ENCODE measurements at regions not wholly inside any gene's neighbourhood (a gene's known extent, or its start where the extent isn't known, plus 50 kb on each side); places are given as distances from the start of the nearest gene placed in this dataset.

- DNase-seq (ENCODE audit: low spot score), result no peak
- no peak for ATAC-seq (ENCODE audit: low read depth)
- peaks cover 4% of the 10 kb centered on the region for H3K27me3 ChIP-seq (ENCODE audit: insufficient read depth, poor library complexity, severe bottlenecking)
- no peak for TF ChIP-seq CTCF (IDR thresholded peaks at IDR 0.05; ENCODE audit: poor library complexity, severe bottlenecking)
- no peaks in the 10 kb centered on the region for H3K36me3 ChIP-seq (ENCODE audit: low read depth)
- no peak overlapping the region for H3K27ac ChIP-seq (ENCODE audit: poor library complexity, severe bottlenecking)
- no peak overlapping the region for H3K4me3 ChIP-seq (ENCODE audit: severe bottlenecking)
- no peaks in the 10 kb centered on the region for H3K4me1 ChIP-seq (ENCODE audit: insufficient read depth, poor library complexity, severe bottlenecking)
- no peaks in the 10 kb centered on the region for H3K9me3 ChIP-seq (ENCODE audit: severe bottlenecking)
Measured at GRCh38 chr10:63027531-63027930, 105.6 kb upstream of the NRBF2 start.

- Histone ChIP-seq H3K27ac (ENCODE audit: poor library complexity, severe bottlenecking) (no peak overlapping the region), H3K4me3 (ENCODE audit: severe bottlenecking) (no peak overlapping the region), H3K9me3 (ENCODE audit: severe bottlenecking) (no peaks in the 10 kb centered on the region), H3K36me3 (ENCODE audit: low read depth) (no peaks in the 10 kb centered on the region), H3K27me3 (ENCODE audit: insufficient read depth, poor library complexity, severe bottlenecking) (peaks cover 4% of the 10 kb centered on the region), H3K4me1 (ENCODE audit: insufficient read depth, poor library complexity, severe bottlenecking) (no peaks in the 10 kb centered on the region)
- ATAC-seq (ENCODE audit: low read depth) (no peak), DNase-seq (ENCODE audit: low spot score) (no peak)
- no peak for TF ChIP-seq CTCF (IDR thresholded peaks at IDR 0.05; ENCODE audit: poor library complexity, severe bottlenecking)
Measured at GRCh38 chr10:63021225-63021624, 111.9 kb upstream of the NRBF2 start.

DNA sequence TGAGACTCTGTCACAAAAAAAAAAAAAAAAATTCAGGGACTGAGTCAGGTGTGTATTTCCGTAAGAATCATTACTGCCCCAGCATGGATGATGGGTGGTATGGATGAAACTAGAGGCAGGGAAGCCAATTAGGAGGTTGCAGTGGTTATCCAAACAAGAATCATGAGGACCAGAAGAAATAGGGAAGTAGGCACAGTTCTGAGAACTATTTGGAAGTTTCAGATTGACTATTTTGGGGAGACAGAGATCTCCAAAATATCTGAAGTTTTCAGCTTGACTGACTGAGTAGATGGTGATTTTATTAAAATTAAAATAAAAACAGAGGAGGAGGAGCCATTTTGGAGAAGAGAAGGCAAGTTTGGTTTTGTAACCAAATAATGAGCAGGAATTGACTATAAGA is 119.4 kb upstream of the NRBF2 start:
- no peak for DNase-seq (ENCODE audit: low spot score)
- TF ChIP-seq CTCF (IDR thresholded peaks at IDR 0.05; ENCODE audit: poor library complexity, severe bottlenecking), result no peak
- Histone ChIP-seq H3K36me3 (ENCODE audit: low read depth) (no peaks in the 10 kb centered on the region), H3K9me3 (ENCODE audit: severe bottlenecking) (no peaks in the 10 kb centered on the region), H3K4me3 (ENCODE audit: severe bottlenecking) (no peak overlapping the region), H3K27me3 (ENCODE audit: insufficient read depth, poor library complexity, severe bottlenecking) (no peaks in the 10 kb centered on the region), H3K27ac (ENCODE audit: poor library complexity, severe bottlenecking) (no peak overlapping the region), H3K4me1 (ENCODE audit: insufficient read depth, poor library complexity, severe bottlenecking) (no peaks in the 10 kb centered on the region)
- no peak for ATAC-seq (ENCODE audit: low read depth)

- H3K36me3 ChIP-seq (ENCODE audit: low read depth), result no peaks in the 10 kb centered on the region
- no peaks in the 10 kb centered on the region for H3K9me3 ChIP-seq (ENCODE audit: severe bottlenecking)
- H3K27ac ChIP-seq (ENCODE audit: poor library complexity, severe bottlenecking), result no peak overlapping the region
- H3K27me3 ChIP-seq (ENCODE audit: insufficient read depth, poor library complexity, severe bottlenecking), result no peaks in the 10 kb centered on the region
- H3K4me3 ChIP-seq (ENCODE audit: severe bottlenecking), result no peak overlapping the region
- no peaks in the 10 kb centered on the region for H3K4me1 ChIP-seq (ENCODE audit: insufficient read depth, poor library complexity, severe bottlenecking)
- ATAC-seq (ENCODE audit: low read depth), result no peak
- no peak for TF ChIP-seq CTCF (IDR thresholded peaks at IDR 0.05; ENCODE audit: poor library complexity, severe bottlenecking)
- no peak for DNase-seq (ENCODE audit: low spot score)
Measured at GRCh38 chr10:63012623-63013022, 120.5 kb upstream of the NRBF2 start.

- ATAC-seq (ENCODE audit: low read depth), result no peak
- H3K36me3 ChIP-seq (ENCODE audit: low read depth), result no peaks in the 10 kb centered on the region
- no peak overlapping the region for H3K4me3 ChIP-seq (ENCODE audit: severe bottlenecking)
- no peak for DNase-seq (ENCODE audit: low spot score)
- H3K27me3 ChIP-seq (ENCODE audit: insufficient read depth, poor library complexity, severe bottlenecking), result no peaks in the 10 kb centered on the region
- H3K9me3 ChIP-seq (ENCODE audit: severe bottlenecking), result no peaks in the 10 kb centered on the region
- H3K4me1 ChIP-seq (ENCODE audit: insufficient read depth, poor library complexity, severe bottlenecking), result no peaks in the 10 kb centered on the region
- no peak overlapping the region for H3K27ac ChIP-seq (ENCODE audit: poor library complexity, severe bottlenecking)
- no peak for TF ChIP-seq CTCF (IDR thresholded peaks at IDR 0.05; ENCODE audit: poor library complexity, severe bottlenecking)
Measured at GRCh38 chr10:63010203-63010602, 122.9 kb upstream of the NRBF2 start.

Data from RWPE2 (cell line).